Chondrocyte (in vitro differentiated cells): ENCODE measurements at regions not wholly inside any gene's neighbourhood (a gene's known extent, or its start where the extent isn't known, plus 50 kb on each side); places are given as distances from the start of the nearest gene placed in this dataset.

Source experiments
- DNase-seq: peaks from one replicate; pipeline ENCODE4 v3.0.0; 2021; ENCODE audit warnings: mixed read lengths, low spot score
- H3K27ac Mint-ChIP-seq: one replicate; pipeline ENCODE4 v1.8.0; 2021; ENCODE audit warnings: mild to moderate bottlenecking, moderate library complexity, mixed read lengths; ENCODE audit not compliant: unreplicated experiment
- H3K27me3 Mint-ChIP-seq: 2 replicates; pipeline ENCODE4 v1.8.0; 2021; ENCODE audit warnings: low read depth, mixed read lengths
- H3K36me3 Mint-ChIP-seq: 2 replicates; pipeline ENCODE4 v1.8.0; 2021; ENCODE audit warnings: low read depth, mixed read lengths
- H3K4me1 Mint-ChIP-seq: 2 replicates; pipeline ENCODE4 v1.8.0; 2021; ENCODE audit warnings: low read depth, mild to moderate bottlenecking, mixed read lengths
- H3K4me3 Mint-ChIP-seq: one replicate; pipeline ENCODE4 v1.8.0; 2021; ENCODE audit warnings: mild to moderate bottlenecking, moderate library complexity, mixed read lengths; ENCODE audit not compliant: unreplicated experiment
- H3K9me3 Mint-ChIP-seq: 2 replicates; pipeline ENCODE4 v1.8.0; 2021; ENCODE audit warnings: low read depth, mixed read lengths
- CTCF ChIP-seq: fragments of 200-600 bp; sonication (generic); IDR thresholded peaks from 2 replicates; pipeline ENCODE4 v1.5.0; 2021; ENCODE audit warnings: antibody characterized with exemption, mild to moderate bottlenecking, moderate library complexity

- no peaks in the 10 kb centered on the region for H3K36me3 Mint-ChIP-seq
- no peaks in the 10 kb centered on the region for H3K9me3 Mint-ChIP-seq
- peaks cover 9% of the 10 kb centered on the region for H3K27me3 Mint-ChIP-seq
- no peak for DNase-seq
- no peak overlapping the region for H3K27ac Mint-ChIP-seq
- no peak for TF ChIP-seq CTCF
- H3K4me1 Mint-ChIP-seq = no peaks in the 10 kb centered on the region
- no peak overlapping the region for H3K4me3 Mint-ChIP-seq
These were observed 118.0 kb upstream of the POU3F2 start for GRCh38 chr6:98716341-98716740.

GRCh38 chr6:98717322-98717877 lies 117.0 kb upstream of the POU3F2 start:
- H3K36me3 Mint-ChIP-seq = no peaks in the 10 kb centered on the region
- H3K27ac Mint-ChIP-seq = no peak overlapping the region
- no peaks in the 10 kb centered on the region for H3K4me1 Mint-ChIP-seq
- no peak overlapping the region for H3K4me3 Mint-ChIP-seq
- H3K27me3 Mint-ChIP-seq = peaks cover 9% of the 10 kb centered on the region
- DNase-seq = no peak
- TF ChIP-seq CTCF = no peak
- no peaks in the 10 kb centered on the region for H3K9me3 Mint-ChIP-seq

GRCh38 chr6:98717988-98718387 lies 116.4 kb upstream of the POU3F2 start:
- Mint-ChIP-seq H3K4me3 (no peak overlapping the region), H3K4me1 (no peaks in the 10 kb centered on the region), H3K27me3 (peaks cover 9% of the 10 kb centered on the region), H3K27ac (no peak overlapping the region), H3K9me3 (no peaks in the 10 kb centered on the region), H3K36me3 (no peaks in the 10 kb centered on the region)
- no peak for TF ChIP-seq CTCF
- DNase-seq = no peak

- no peak for DNase-seq
- no peak for TF ChIP-seq CTCF
- Mint-ChIP-seq H3K4me3 (no peak overlapping the region), H3K4me1 (no peaks in the 10 kb centered on the region), H3K27ac (no peak overlapping the region), H3K27me3 (no peaks in the 10 kb centered on the region), H3K9me3 (no peaks in the 10 kb centered on the region), H3K36me3 (no peaks in the 10 kb centered on the region)
These were observed 109.8 kb upstream of the POU3F2 start for GRCh38 chr6:98724537-98724936.

- no peak for DNase-seq
- Mint-ChIP-seq H3K4me1 (peaks cover 7% of the 10 kb centered on the region), H3K4me3 (no peak overlapping the region), H3K9me3 (peaks cover 15% of the 10 kb centered on the region), H3K27me3 (no peaks in the 10 kb centered on the region), H3K27ac (no peak overlapping the region), H3K36me3 (no peaks in the 10 kb centered on the region)
- no peak for TF ChIP-seq CTCF
These were observed 87.1 kb upstream of the POU3F2 start for GRCh38 chr6:98747273-98747672.
